ENCODE measurements at regions not wholly inside any gene's neighbourhood (a gene's known extent, or its start where the extent isn't known, plus 50 kb on each side); places are given as distances from the start of the nearest gene placed in this dataset.

DNA sequence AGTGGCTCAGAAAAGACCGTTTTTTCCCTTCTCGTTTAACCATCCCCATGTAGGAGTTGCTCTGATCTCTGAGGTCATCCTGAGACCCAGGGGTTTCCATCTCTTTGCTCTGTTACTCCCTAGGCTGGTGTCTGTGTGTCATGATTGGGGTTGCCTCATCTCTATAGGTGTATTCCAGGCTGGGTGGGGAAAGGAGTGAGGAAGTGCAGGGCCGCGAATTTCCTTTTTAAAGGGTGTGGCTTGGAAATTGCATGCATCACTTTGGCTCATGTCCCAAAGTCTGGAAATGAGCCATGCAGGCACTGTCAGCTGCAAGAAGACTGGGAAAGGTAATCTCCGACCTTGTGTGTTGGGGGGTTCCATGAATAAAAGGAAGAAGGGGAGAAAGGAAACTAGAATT lies 201.9 kb downstream of the AACS start:
- DNase-seq (ENCODE audit: low spot score), result no peak

DNA sequence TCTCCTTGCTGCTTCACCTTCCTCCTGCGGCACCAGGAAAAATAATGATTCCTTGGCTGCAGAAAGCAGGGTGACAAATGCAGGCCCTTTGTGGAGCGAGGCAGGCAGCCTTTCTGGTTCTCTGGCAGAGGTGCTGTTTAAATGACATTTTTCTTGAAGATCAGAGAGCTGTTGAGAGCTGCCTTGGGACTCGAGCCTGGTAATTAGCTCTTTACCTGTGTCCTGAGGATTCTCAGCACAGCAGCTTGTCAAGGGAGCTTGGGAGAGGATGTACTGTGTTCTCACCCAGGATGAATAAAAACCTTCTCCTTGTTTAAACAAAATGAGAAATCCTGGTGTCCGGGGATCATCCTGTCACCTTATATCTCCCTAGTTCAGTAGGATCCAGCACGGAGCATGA lies 204.0 kb downstream of the AACS start:
- DNase-seq (ENCODE audit: low spot score), result no peak

GRCh38 chr12:125271892-125272291 lies 206.7 kb downstream of the AACS start:
- DNase-seq (ENCODE audit: low spot score), result no peak

DNA sequence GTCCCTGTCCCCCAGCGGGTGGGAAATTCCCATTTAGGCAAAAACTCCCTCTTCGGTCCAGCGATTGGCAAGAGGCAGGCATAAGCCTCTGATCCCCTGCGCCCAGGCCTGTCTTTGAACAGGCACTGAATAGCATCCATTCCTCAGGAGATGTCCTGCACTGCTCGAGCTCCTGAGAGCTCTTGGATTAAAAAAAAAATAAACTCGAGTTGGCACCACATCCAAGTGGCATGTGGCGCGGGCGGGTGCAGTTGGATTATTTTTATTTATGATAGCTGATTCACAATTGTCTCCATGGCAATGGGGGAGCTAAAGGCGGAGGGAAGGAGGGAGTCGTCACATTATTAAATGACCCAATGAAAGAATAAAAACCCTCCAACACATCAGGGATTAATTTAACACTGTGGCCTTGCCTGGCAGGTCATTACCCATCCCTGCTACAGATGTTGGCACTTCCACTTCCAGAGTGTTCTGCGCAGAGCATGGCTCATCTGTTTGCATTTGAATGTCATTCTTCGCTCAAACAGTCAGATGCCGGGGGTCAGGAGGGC lies 207.2 kb downstream of the AACS start:
- DNase-seq (ENCODE audit: low spot score), result no peak

- DNase-seq (ENCODE audit: low spot score), result no peak
Observed at GRCh38 chr12:125276567-125276966, 211.3 kb downstream of the AACS start.

GRCh38 chr12:125280482-125281377 lies 215.5 kb downstream of the AACS start:
- no peak for DNase-seq (ENCODE audit: low spot score)

- DNase-seq (ENCODE audit: low spot score), result no peak
Observed at GRCh38 chr12:125282921-125283320, 217.7 kb downstream of the AACS start.

- DNase-seq (ENCODE audit: low spot score), result peak; percentile 9
Observed at GRCh38 chr12:125283521-125283920, 218.3 kb downstream of the AACS start.

DNA sequence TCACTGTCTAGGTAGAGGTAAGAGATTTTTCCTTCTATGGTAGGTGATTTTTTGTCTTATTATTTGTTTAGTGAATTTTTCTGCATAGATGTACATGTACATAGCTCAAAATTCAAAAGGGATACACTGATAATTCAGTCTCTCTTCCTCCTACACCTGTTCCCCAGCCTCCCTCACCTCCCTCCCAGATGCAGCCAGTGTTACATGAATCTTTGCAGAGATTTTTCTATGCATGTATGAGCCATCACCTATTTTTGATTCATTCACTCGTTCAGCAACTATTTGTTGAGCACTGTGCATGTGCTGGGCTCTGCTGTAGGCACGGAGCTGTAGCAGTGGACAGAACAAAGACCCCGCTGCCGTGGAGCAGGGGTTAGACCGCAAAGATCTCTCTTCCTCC lies 218.9 kb downstream of the AACS start:
- DNase-seq (ENCODE audit: low spot score), result peak; percentile 55

DNA sequence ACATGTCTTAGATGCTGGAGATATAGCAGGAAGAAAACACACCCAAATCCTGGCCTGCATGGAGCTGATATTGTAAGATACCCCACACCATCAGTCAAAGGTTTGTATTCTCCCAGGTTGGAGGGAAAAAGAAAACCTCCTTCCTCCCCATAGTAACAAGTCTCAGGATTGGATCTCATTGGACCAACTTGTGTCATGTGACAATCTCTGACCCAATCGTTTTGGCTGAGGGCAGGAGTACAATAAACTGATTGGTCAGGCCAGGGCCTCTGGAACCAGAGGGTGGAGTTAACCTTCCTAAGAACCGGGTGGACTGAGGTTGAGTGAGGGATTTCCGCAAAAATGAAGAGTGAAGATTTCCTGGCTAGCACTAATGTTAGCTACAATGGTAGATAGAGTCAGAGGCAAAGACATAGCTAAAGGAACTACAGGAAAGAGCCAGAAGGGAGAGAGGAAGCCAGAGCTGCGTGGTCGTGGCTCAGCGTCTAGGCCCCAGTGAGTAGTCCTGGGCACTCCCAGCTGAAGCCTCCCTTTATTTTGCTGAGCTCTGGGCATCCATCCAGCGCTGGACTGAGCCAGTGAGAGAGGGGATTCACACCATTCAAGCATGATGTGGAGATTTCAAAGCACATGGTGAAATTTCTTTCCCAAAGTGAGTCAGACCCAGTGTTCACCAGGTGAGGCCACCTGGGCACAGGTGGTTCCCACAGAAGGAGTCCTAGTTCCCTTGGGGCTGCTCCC lies 219.9 kb downstream of the AACS start:
- peak; percentile 28 for DNase-seq (ENCODE audit: low spot score)

DNA sequence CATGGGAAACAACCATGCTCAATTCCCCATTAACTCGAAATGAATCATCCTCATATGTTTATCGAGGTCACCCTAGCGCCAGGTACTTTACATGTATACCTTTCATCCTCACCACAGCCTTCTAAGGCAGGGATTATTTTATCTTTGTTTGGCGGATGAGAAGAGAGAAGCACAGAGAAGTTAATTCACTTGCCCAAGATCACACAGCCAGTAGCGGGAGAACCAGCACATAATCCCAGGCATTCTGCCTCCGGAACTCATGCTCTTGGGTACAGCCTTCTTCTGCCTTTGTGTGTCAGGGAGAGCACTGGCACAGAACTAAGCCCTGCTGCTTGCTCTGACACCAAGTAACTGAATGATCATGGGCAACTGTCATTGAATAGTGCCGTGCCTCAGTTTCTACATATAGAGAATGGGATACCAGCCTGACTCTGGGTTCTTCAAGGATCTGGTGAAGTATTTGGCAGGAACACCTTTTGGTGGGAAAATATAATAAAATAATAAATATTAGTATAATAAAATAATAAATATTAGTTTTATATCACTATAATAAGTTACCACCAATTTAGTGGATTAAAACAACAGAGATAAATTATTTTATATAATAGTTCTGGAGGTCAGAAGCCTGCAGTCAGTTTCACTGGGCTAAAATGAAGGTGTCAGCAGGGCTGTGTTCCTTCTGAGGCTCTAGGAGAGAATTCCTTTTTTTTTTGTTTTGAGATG lies 220.9 kb downstream of the AACS start:
- DNase-seq (ENCODE audit: low spot score), result peak; percentile 12

DNA sequence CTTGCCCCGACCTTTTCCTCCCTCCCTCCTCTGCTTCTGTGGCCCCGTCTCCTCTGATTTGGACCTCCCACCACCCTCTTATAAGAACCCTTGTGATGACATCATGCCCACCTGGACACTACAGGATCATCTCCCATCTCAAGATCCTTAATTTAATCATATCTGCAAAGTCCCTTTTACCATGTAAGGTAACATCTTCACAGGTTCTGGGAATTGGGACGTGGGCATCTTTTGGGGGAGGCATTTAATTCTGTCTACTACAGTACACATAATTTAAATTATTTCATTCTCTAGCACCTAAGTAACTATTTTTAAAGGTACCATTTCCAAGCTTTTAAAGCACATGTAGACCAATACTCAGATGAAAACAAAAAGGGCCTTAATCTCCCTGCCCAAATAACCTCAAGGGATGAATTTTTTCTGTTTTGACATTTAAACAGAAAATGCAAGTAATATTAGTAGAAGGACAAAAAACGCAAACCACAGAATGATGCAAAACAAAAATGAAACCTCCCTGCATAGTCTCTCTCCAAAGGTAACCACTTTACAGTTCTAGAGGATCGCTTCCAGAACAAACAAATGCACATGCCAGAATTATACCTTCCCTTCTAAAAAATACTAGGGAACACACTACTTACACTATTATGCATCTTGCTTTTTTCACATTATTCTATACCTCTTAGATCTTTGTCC lies 222.1 kb downstream of the AACS start:
- DNase-seq (ENCODE audit: low spot score), result peak; percentile 28

- peak; percentile 30 for DNase-seq (ENCODE audit: low spot score)
Observed at GRCh38 chr12:125288931-125289928, 224.0 kb downstream of the AACS start.

GRCh38 chr12:125289970-125290369 lies 224.7 kb downstream of the AACS start:
- no peak for DNase-seq (ENCODE audit: low spot score)

- DNase-seq (ENCODE audit: low spot score), result peak; percentile 4
Observed at GRCh38 chr12:125292700-125293099, 227.5 kb downstream of the AACS start.

DNA sequence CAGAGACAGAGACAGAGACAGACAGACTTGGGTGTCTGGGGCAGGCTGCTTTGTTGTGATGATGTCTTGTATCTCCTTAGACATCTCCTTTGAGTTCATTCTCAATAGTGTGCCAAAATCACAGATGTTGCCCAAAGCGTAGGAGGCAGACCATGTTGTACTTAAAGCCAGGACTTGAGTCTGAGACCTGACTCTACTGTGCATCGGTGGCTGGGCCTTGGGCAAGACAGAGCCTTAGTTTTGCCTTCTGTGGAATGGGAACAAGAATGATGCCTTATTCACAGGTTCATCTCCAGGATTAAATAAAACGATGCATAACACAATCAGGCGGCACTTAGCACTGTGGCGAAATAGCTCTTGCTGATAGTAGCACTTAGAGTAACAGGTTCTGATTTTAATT lies 230.3 kb downstream of the AACS start:
- peak; percentile 68 for DNase-seq (ENCODE audit: low spot score)

DNA sequence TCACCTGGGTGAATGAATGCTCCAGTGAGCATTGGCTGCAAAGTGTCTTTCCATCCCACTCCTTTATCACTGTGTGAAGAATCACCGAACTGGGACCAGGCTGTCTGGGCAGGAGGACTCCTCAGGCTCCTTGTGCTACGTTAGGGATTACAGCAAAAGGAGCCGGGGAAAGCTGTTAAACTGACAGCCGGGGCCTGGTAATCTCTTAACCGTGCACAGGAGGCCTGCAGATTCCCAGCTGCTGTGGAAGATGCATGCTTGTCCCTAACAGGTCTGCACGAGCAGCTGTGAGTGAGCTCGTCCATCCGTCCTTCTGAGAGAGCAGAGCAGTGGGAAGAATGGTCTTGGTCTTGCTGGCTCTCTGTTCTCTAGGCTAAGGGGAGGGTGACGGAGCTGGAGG lies 231.5 kb downstream of the AACS start:
- DNase-seq (ENCODE audit: low spot score), result no peak

GRCh38 chr12:125299840-125300239 lies 234.6 kb downstream of the AACS start:
- DNase-seq (ENCODE audit: low spot score), result peak; percentile 65

DNA sequence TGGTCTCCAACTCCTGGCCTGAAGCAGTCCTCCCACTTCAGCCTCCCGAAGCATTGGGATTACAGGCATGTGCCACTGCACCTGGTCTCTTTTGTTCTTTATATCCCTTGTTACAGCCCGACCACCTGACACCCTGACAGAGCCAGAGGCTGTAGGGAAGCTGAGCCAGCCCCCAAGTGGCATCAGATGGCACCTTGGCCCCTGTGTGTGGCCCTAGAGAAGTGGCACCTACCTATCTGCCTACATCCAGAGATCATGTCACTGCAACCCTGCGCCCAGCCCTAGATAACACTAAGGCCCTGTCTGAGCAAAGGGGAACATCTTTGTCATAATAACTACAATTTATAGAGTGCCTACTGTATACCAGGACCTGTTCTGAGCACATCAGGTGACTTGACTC lies 235.0 kb downstream of the AACS start:
- DNase-seq (ENCODE audit: low spot score), result no peak

DNA sequence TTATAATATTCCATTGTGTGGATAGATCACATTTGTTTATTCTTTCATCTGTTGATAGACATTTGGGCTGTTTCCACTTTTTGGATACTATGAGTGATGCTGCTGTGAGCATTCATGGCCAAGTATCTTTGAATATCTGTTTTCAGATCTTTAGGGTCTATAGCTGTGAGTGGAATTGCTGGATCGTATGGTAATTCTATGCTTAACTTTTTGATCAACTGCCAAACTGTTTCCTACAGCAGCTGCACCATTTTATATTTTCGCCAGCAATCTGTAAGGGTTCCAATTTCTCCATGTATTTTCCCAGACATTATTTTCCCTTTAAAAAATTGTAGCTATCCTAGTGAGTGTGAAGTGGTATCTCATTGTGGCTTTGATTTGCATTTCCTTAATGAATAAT lies 238.1 kb downstream of the AACS start:
- DNase-seq (ENCODE audit: low spot score), result no peak
